ENCODE measurements at regions not wholly inside any gene's neighbourhood (a gene's known extent, or its start where the extent isn't known, plus 50 kb on each side); places are given as distances from the start of the nearest gene placed in this dataset.

- H3K27me3 ChIP-seq (ENCODE audit: insufficient read depth, poor library complexity, severe bottlenecking), result no peaks in the 10 kb centered on the region
- no peak overlapping the region for H3K27ac ChIP-seq (replicated peaks)
- no peak for DNase-seq (ENCODE audit: low read depth in 1 of 2, low spot score in 1 of 2)
- TF ChIP-seq REST (IDR thresholded peaks at IDR 0.05; ENCODE audit: insufficient replicate concordance, low read depth) (no peak), SPI1 (IDR thresholded peaks at IDR 0.05; ENCODE audit: borderline replicate concordance, low read depth) (no peak), GABPA (IDR thresholded peaks at IDR 0.05; ENCODE audit: low read depth) (no peak), CTCF (IDR thresholded peaks at IDR 0.05; ENCODE audit: insufficient read depth, low read length) (no peak), POLR2AphosphoS5 (IDR thresholded peaks at IDR 0.05; ENCODE audit: low read depth) (no peak)
- H3K4me3 ChIP-seq (replicated peaks; ENCODE audit: insufficient read depth, low read length), result no peak overlapping the region
These were observed 2288.4 kb downstream of the TP53TG3F start for GRCh38 chr16:35747658-35748455.

GRCh38 chr16:35748621-35749252, 2289.3 kb downstream of the TP53TG3F start:
- Histone ChIP-seq H3K27me3 (ENCODE audit: insufficient read depth, poor library complexity, severe bottlenecking) (no peaks in the 10 kb centered on the region), H3K27ac (replicated peaks) (no peak overlapping the region), H3K4me3 (replicated peaks; ENCODE audit: insufficient read depth, low read length) (no peak overlapping the region)
- no peak for DNase-seq (ENCODE audit: low read depth in 1 of 2, low spot score in 1 of 2)
- TF ChIP-seq CTCF (IDR thresholded peaks at IDR 0.05; ENCODE audit: insufficient read depth, low read length) (no peak), GABPA (IDR thresholded peaks at IDR 0.05; ENCODE audit: low read depth) (no peak), REST (IDR thresholded peaks at IDR 0.05; ENCODE audit: insufficient replicate concordance, low read depth) (no peak), SPI1 (IDR thresholded peaks at IDR 0.05; ENCODE audit: borderline replicate concordance, low read depth) (no peak)

GRCh38 chr16:35749253-35750141, 2290.1 kb downstream of the TP53TG3F start:
- DNase-seq (ENCODE audit: low read depth in 1 of 2, low spot score in 1 of 2), result no peak
- H3K27ac ChIP-seq (replicated peaks), result no peak overlapping the region

More at GRCh38 chr16:35749253-35750141, 2290.1 kb downstream of the TP53TG3F start:
- TF ChIP-seq REST (IDR thresholded peaks at IDR 0.05; ENCODE audit: insufficient replicate concordance, low read depth) (no peak), SPI1 (IDR thresholded peaks at IDR 0.05; ENCODE audit: borderline replicate concordance, low read depth) (no peak), GABPA (IDR thresholded peaks at IDR 0.05; ENCODE audit: low read depth) (no peak), POLR2AphosphoS5 (IDR thresholded peaks at IDR 0.05; ENCODE audit: low read depth) (no peak), CTCF (IDR thresholded peaks at IDR 0.05; ENCODE audit: insufficient read depth, low read length) (no peak)
- Histone ChIP-seq H3K27me3 (ENCODE audit: insufficient read depth, poor library complexity, severe bottlenecking) (no peaks in the 10 kb centered on the region), H3K4me3 (replicated peaks; ENCODE audit: insufficient read depth, low read length) (no peak overlapping the region)
